NB4 (cell line): ENCODE measurements at regions not wholly inside any gene's neighbourhood (a gene's known extent, or its start where the extent isn't known, plus 50 kb on each side); places are given as distances from the start of the nearest gene placed in this dataset.

Experiments used
- DNase-seq: peaks from one replicate; pipeline ENCODE4 v3.0.0; 2010; ENCODE audit warnings: low read depth
- H3K4me3 ChIP-seq: one replicate; pipeline ENCODE4 v1.5.1; 2011; ENCODE audit warnings: mild to moderate bottlenecking, low read depth, low read length, moderate library complexity
- CTCF ChIP-seq: IDR thresholded peaks from one replicate; pipeline ENCODE4 v1.5.1; 2012; ENCODE audit warnings: low read depth, low read length
- MAX ChIP-seq: IDR thresholded peaks from 2 replicates; pipeline ENCODE4 v1.6.1; 2011; ENCODE audit warnings: low read depth, low read length
- MYC ChIP-seq: IDR thresholded peaks from 2 replicates; pipeline ENCODE4 v1.6.1; 2011; ENCODE audit warnings: low read depth, low read length
- POLR2A ChIP-seq: IDR thresholded peaks from 2 replicates; pipeline ENCODE4 v1.6.1; 2011; ENCODE audit warnings: mild to moderate bottlenecking; ENCODE audit not compliant: insufficient read length; ENCODE audit errors: extremely low read depth

- no peak for TF ChIP-seq MAX
- DNase-seq, result no peak
- no peak overlapping the region for H3K4me3 ChIP-seq
Observed at GRCh38 chr3:180321534-180321933, 280.4 kb upstream of the TTC14 start.

- no peak overlapping the region for H3K4me3 ChIP-seq
- TF ChIP-seq CTCF, result no peak
- no peak for DNase-seq
Observed at GRCh38 chr3:180322829-180323228, 279.1 kb upstream of the TTC14 start.

- no peak for DNase-seq
- no peak for TF ChIP-seq MYC
- TF ChIP-seq POLR2A, result no peak
- no peak for TF ChIP-seq MAX
- no peak for TF ChIP-seq CTCF
- no peak overlapping the region for H3K4me3 ChIP-seq
Observed at GRCh38 chr3:180324791-180325190, 277.2 kb upstream of the TTC14 start.

GRCh38 chr3:180325533-180325932, 276.4 kb upstream of the TTC14 start:
- no peak overlapping the region for H3K4me3 ChIP-seq
- TF ChIP-seq MAX (no peak), POLR2A (no peak), CTCF (no peak), MYC (no peak)
- DNase-seq, result no peak

- DNase-seq, result no peak
- TF ChIP-seq MAX (no peak), CTCF (no peak), MYC (no peak), POLR2A (no peak)
- H3K4me3 ChIP-seq, result no peak overlapping the region
Observed at GRCh38 chr3:180325958-180326357, 276.0 kb upstream of the TTC14 start.

- no peak for TF ChIP-seq CTCF
- TF ChIP-seq MAX, result no peak
- TF ChIP-seq MYC, result no peak
- TF ChIP-seq POLR2A, result no peak
- no peak for DNase-seq
- H3K4me3 ChIP-seq, result no peak overlapping the region
Observed at GRCh38 chr3:180329187-180329586, 272.8 kb upstream of the TTC14 start.
